Gastrocnemius medialis (tissue), 4 donors: ENCODE measurements at regions not wholly inside any gene's neighbourhood (a gene's known extent, or its start where the extent isn't known, plus 50 kb on each side); places are given as distances from the start of the nearest gene placed in this dataset.

Experiments used
- ATAC-seq, 2 donors: fragments of 150-250 bp; one replicate each; pipeline ENCODE4 v1.9.1; 2016
- DNase-seq, 2 donors: peaks; one replicate each; pipeline ENCODE4 v3.0.0-alpha.2; 2019
- H3K27ac ChIP-seq, 4 donors: fragments of 200-600 bp; sonication (generic); 1 replicate in 1 of 4; 2 replicates in 3 of 4; pipeline ENCODE4 v1.5.1; 2016 to 2018; ENCODE audit warnings: mild to moderate bottlenecking in 2 of 4, moderate library complexity in 1 of 4
- H3K27me3 ChIP-seq, 3 donors: fragments of 200-600 bp; sonication (generic) in 2 of 3; 1 replicate in 1 of 3; 2 replicates in 2 of 3; pipeline versions ENCODE4 v1.5.1 to v1.6.0; 2016 to 2019; ENCODE audit warnings: mild to moderate bottlenecking in 1 of 3, moderate library complexity in 1 of 3
- H3K36me3 ChIP-seq, 2 donors: fragments of 200-600 bp; sonication (generic) in 1 of 2; one replicate each; pipeline ENCODE4 v1.5.1; 2017 to 2018
- H3K4me1 ChIP-seq, 2 donors: fragments of 200-600 bp; sonication (generic) in 1 of 2; one replicate each; pipeline ENCODE4 v1.5.1; 2016 to 2017; ENCODE audit warnings: mild to moderate bottlenecking in 2 of 2
- H3K4me3 ChIP-seq, 4 donors: fragments of 200-600 bp; sonication (generic) in 3 of 4; 1 replicate in 1 of 4; 2 replicates in 3 of 4; pipeline ENCODE4 v1.5.1; 2016 to 2019; ENCODE audit warnings: mild to moderate bottlenecking in 2 of 4
- H3K9me3 ChIP-seq, 3 donors: fragments of 200-600 bp; sonication (generic) in 2 of 3; 1 replicate in 1 of 3; 2 replicates in 2 of 3; pipeline ENCODE4 v1.5.1; 2016 to 2019
- POLR2A ChIP-seq, 2 donors: fragments of 450-650 bp; IDR thresholded peaks; one replicate each; pipeline ENCODE4 v1.6.1; 2017; ENCODE audit warnings: antibody characterized with exemption in 2 of 2, mild to moderate bottlenecking in 2 of 2, moderate library complexity in 2 of 2
- in situ Hi-C, 4 donors: fragments of 200-750 bp; cut with MboI; loops; one replicate each; pipeline versions ENCODE4 v1.15.0 to v1.8.0; 2017; ENCODE audit warnings: low sequenced_read_pairs in 4 of 4
- intact Hi-C: fragments of 100-400 bp; cut with DNase I; formaldehyde crosslinking; loops from one replicate; pipeline ENCODE4 v1.15.1; 2023; ENCODE audit warnings: low total_unique reads
- TF ChIP-seq, protein P1 (sequence below), 5 experiments: fragments of 450-650 bp in 3 of 5; fragments of 200-600 bp in 2 of 5; sonication (generic) in 2 of 5; IDR thresholded peaks in 4 of 5; conservative IDR thresholded peaks in 1 of 5; 1 replicate in 4 of 5; 2 replicates in 1 of 5; pipeline ENCODE4 v1.5.1; 2016 to 2019; ENCODE audit warnings: antibody characterized with exemption in 5 of 5, mild to moderate bottlenecking in 3 of 5, moderate library complexity in 3 of 5

DNA sequence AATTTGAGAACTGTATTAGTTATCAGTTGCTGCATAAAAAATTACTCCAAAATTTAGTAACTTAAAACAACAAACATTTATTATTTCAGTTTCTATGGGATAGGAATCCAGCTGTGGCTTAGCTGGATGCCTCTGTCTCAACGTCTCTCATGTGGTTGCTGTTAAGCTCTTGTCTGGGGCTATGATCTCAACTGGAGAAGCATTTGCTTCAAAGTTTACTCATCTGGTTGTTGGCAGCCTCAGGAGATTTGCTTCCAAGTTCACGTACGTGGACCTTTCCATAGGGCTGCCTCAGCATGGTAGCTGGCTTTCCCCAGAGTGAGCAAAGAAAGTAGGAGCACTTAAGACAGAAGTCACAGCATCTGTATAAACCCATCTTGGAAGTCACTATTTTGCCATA is 144.9 kb upstream of the SESN3 start:
- Histone ChIP-seq H3K4me1 (no peaks in the 10 kb centered on the region), H3K27ac (no peak overlapping the region), H3K27me3 (no peaks in the 10 kb centered on the region), H3K9me3 (no peaks in the 10 kb centered on the region), H3K4me3 (no peak overlapping the region), H3K36me3 (no peaks in the 10 kb centered on the region)
- no peak for TF ChIP-seq POLR2A (IDR thresholded peaks at IDR 0.05)
- TF ChIP-seq, protein P1, sequence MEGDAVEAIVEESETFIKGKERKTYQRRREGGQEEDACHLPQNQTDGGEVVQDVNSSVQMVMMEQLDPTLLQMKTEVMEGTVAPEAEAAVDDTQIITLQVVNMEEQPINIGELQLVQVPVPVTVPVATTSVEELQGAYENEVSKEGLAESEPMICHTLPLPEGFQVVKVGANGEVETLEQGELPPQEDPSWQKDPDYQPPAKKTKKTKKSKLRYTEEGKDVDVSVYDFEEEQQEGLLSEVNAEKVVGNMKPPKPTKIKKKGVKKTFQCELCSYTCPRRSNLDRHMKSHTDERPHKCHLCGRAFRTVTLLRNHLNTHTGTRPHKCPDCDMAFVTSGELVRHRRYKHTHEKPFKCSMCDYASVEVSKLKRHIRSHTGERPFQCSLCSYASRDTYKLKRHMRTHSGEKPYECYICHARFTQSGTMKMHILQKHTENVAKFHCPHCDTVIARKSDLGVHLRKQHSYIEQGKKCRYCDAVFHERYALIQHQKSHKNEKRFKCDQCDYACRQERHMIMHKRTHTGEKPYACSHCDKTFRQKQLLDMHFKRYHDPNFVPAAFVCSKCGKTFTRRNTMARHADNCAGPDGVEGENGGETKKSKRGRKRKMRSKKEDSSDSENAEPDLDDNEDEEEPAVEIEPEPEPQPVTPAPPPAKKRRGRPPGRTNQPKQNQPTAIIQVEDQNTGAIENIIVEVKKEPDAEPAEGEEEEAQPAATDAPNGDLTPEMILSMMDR (IDR thresholded peaks at IDR 0.05 in 4 of 5, conservative IDR thresholded peaks at IDR 0.05 in 1 of 5) = no peak
- DNase-seq = no peak
- in situ Hi-C loops (no loop called here), intact Hi-C loops (no loop called here)
- no peak for ATAC-seq

DNA sequence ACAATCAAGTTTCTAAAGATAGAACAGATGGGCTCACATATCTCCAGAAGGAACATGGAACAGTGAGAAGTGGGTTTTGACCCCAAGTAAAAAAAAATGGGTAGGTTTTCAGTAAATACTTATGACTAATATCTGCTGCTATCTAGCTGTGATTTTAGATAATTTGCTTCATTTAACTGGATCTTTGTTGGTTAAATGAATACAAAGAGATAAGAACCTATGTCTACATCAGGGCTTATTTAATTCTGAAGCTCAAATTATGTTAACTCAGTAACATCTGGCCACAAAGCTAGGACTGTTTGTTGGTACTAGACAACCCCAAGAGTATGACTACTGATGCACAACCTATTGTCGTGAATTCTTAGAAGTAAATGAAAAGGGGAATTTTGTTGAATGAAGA is 144.4 kb upstream of the SESN3 start:
- in situ Hi-C loops = no loop called here
- Histone ChIP-seq H3K9me3 (no peaks in the 10 kb centered on the region), H3K36me3 (no peaks in the 10 kb centered on the region), H3K27ac (no peak overlapping the region), H3K4me3 (no peak overlapping the region), H3K4me1 (no peaks in the 10 kb centered on the region), H3K27me3 (no peaks in the 10 kb centered on the region)
- no peak for ATAC-seq
- TF ChIP-seq POLR2A (IDR thresholded peaks at IDR 0.05) = no peak
- TF ChIP-seq, protein P1 (IDR thresholded peaks at IDR 0.05 in 4 of 5, conservative IDR thresholded peaks at IDR 0.05 in 1 of 5) = no peak
- intact Hi-C loops = no loop called here
- no peak for DNase-seq

DNA sequence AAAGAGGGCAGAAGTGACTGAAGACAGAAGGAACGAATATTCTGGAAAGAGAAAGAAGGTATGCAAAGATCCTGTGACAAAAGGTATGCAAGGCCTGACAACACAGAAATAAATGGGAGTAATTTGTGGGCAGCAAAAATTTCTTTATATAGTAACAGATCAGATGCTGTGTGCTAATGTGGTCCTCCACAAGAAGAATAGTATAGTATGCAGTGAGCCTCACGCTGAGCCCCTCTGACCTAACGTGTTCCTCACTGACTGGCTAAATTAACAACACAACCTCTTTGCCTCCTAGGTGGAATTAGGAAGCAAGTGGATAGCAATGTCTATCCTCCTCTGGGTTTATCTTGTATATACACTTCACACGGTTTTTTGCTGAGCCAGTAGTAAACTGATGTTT is 143.1 kb upstream of the SESN3 start:
- no peaks in the 10 kb centered on the region for H3K4me1 ChIP-seq
- H3K27me3 ChIP-seq = no peaks in the 10 kb centered on the region
- H3K36me3 ChIP-seq = no peaks in the 10 kb centered on the region
- DNase-seq = no peak
- in situ Hi-C loops = no loop called here
- no peak for ATAC-seq
- H3K4me3 ChIP-seq = no peak overlapping the region
- H3K27ac ChIP-seq = no peak overlapping the region
- intact Hi-C loops = no loop called here
- no peaks in the 10 kb centered on the region for H3K9me3 ChIP-seq
- TF ChIP-seq, protein P1 (IDR thresholded peaks at IDR 0.05 in 4 of 5, conservative IDR thresholded peaks at IDR 0.05 in 1 of 5) = no peak
- TF ChIP-seq POLR2A (IDR thresholded peaks at IDR 0.05) = no peak

DNA sequence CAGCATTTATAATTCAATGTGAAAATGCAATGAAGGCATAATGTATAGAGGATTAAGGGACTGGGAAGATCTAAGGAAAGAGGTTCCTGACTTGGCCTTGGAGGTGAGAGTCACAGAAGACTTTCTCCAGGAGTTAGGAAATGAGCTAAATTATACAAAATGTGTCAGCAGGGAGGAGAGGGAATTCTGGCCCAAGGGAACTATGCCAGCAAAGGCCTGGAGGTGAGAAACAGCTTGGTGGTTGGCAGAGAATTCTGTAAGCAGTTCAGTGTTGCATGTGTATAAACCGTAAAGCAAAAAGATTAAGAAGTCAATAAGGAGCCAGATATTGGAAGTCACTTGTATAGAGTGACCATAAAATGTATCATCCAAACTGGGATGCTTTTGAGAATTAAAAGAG is 142.2 kb upstream of the SESN3 start:
- intact Hi-C loops = no loop called here
- Histone ChIP-seq H3K27me3 (no peaks in the 10 kb centered on the region), H3K36me3 (no peaks in the 10 kb centered on the region), H3K4me3 (no peak overlapping the region), H3K4me1 (no peaks in the 10 kb centered on the region), H3K9me3 (no peaks in the 10 kb centered on the region), H3K27ac (no peak overlapping the region)
- DNase-seq = no peak
- ATAC-seq = no peak
- no peak for TF ChIP-seq POLR2A (IDR thresholded peaks at IDR 0.05)
- TF ChIP-seq, protein P1 (IDR thresholded peaks at IDR 0.05 in 4 of 5, conservative IDR thresholded peaks at IDR 0.05 in 1 of 5) = no peak
- in situ Hi-C loops = no loop called here

DNA sequence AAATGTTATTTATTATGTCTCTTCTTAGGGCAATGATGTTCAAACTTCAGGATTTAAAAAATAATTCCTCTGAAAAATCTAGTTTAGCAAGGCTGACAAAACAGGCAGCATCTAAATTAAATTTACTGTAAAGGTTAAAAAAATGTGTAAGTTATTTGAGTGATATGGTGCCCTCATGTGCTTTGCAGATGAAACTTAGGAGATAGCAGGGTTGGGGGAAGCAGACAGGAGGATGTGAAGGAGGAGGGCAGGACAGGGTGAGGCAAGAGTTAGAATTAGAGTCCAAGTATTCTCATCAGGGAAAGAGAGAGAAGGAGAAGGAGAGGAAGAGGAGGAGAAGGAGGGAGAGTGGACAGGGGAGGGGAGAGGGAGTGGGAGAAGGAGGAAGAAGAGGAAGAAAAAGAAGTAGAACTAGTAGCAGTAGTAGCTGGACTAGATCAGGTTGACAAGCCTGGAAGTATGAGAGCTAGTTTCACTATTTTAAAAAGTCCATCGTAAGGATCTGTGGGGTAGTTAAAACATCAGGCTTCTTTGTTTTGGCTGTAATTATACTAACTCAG is 141.2 kb upstream of the SESN3 start:
- in situ Hi-C loops (no loop called here), intact Hi-C loops (no loop called here)
- DNase-seq (no peak), ATAC-seq (no peak)
- no peak overlapping the region for H3K4me3 ChIP-seq
- H3K27ac ChIP-seq = no peak overlapping the region
- H3K27me3 ChIP-seq = no peaks in the 10 kb centered on the region
- no peaks in the 10 kb centered on the region for H3K4me1 ChIP-seq
- H3K9me3 ChIP-seq = no peaks in the 10 kb centered on the region
- TF ChIP-seq, protein P1 (IDR thresholded peaks at IDR 0.05 in 4 of 5, conservative IDR thresholded peaks at IDR 0.05 in 1 of 5) = no peak
- no peak for TF ChIP-seq POLR2A (IDR thresholded peaks at IDR 0.05)
- H3K36me3 ChIP-seq = no peaks in the 10 kb centered on the region
